ENCODE measurements at regions not wholly inside any gene's neighbourhood (a gene's known extent, or its start where the extent isn't known, plus 50 kb on each side); places are given as distances from the start of the nearest gene placed in this dataset.

DNA sequence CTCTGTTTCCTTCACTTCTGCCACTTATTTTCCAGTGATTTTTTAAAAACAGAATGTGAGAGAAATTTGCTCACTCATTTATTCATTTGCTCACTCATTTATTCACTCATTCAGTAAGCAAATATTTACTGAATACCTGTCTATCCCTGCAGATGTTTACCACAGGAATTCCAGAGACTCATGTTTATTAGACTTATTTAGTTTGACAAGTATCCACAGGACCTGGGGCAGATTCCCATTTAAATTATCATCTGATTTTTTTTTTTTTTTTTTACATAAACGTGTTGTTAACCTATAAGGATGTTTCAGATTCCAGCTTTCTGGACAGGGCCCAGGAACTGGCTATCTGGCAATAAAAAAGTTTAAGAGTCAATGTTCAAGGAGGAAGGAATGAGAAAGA lies 175.1 kb upstream of the ERBB4 start:
- Histone ChIP-seq H3K27me3 (no peaks in the 10 kb centered on the region), H3K9ac (no peak overlapping the region), H3K27ac (no peak overlapping the region), H4K20me1 (no peaks in the 10 kb centered on the region), H3K4me3 (no peak overlapping the region), H3K9me3 (no peaks in the 10 kb centered on the region), H3K4me2 (no peak overlapping the region), H3K36me3 (no peaks in the 10 kb centered on the region), H3K4me1 (no peaks in the 10 kb centered on the region)
- TF ChIP-seq Cebpa-rat (IDR thresholded peaks at IDR 0.05), result no peak

DNA sequence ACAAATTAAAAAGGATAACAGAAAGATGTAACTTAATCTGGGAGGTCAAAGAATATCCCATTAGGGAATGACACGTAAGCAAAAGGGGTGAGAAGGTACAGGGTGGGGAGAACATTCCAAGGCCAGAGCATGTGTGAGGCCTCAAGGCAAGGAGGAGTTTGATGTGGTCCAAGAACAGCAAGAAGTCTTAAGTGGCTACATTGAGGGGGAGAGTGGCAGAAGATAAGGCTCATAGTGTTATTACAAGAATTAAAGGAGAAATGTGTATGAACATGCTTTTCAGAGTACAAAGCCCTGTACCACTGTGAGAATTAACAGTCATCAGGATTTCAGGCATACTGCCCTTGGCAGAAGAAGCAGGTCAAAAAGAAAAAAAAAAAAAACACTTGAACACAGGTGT lies 174.4 kb upstream of the ERBB4 start:
- H3K27ac ChIP-seq, result no peak overlapping the region
- H3K4me3 ChIP-seq, result no peak overlapping the region
- no peaks in the 10 kb centered on the region for H3K27me3 ChIP-seq
- no peaks in the 10 kb centered on the region for H3K9me3 ChIP-seq
- H3K9ac ChIP-seq, result no peak overlapping the region
- no peak for TF ChIP-seq Cebpa-rat (IDR thresholded peaks at IDR 0.05)
- no peaks in the 10 kb centered on the region for H4K20me1 ChIP-seq
- H3K36me3 ChIP-seq, result no peaks in the 10 kb centered on the region
- H3K4me1 ChIP-seq, result no peaks in the 10 kb centered on the region
- no peak overlapping the region for H3K4me2 ChIP-seq

DNA sequence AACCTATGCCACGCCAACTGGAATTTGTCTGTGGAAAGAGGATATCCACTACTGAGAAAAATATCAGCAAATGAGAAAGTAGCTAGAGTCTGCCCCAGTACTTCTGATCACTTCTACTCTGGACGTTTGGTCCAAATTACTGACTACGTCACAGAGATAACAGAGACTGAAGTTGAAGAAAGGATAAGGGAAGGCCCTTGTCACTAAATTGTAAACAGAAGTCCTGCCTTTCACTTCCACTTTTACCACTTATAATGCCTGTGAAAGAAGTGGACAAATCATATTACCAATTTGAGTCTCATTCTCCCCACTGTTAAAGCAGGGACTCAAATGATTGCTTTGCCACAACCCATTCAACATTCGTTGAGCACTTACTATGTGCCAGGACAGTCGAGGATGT lies 173.9 kb upstream of the ERBB4 start:
- Histone ChIP-seq H3K4me1 (no peaks in the 10 kb centered on the region), H3K4me2 (no peak overlapping the region), H3K4me3 (no peak overlapping the region), H3K36me3 (no peaks in the 10 kb centered on the region), H4K20me1 (no peaks in the 10 kb centered on the region), H3K27me3 (no peaks in the 10 kb centered on the region), H3K27ac (no peak overlapping the region), H3K9me3 (no peaks in the 10 kb centered on the region), H3K9ac (no peak overlapping the region)
- TF ChIP-seq Cebpa-rat (IDR thresholded peaks at IDR 0.05), result no peak

DNA sequence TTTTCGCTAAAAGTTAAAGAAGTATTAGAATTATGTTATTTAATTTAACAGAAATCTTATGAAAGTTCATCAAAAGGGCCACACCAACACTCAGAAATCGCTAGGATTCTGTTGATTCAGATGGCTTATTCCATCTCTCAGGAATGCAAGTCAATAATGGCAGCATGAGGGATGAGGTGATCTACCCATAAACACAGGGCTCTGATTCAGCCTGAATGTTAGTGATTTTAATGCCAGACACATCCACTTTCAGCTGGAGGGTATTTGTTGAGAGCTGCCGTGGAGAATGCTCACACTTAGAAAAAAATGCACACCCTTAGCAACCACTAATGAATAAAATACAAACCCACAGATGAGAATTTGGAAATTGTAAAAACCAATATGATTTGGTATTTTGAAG lies 173.3 kb upstream of the ERBB4 start:
- H3K9ac ChIP-seq, result no peak overlapping the region
- no peaks in the 10 kb centered on the region for H3K4me1 ChIP-seq
- no peak overlapping the region for H3K4me2 ChIP-seq
- no peaks in the 10 kb centered on the region for H3K9me3 ChIP-seq
- H3K27ac ChIP-seq, result no peak overlapping the region
- H4K20me1 ChIP-seq, result no peaks in the 10 kb centered on the region
- no peaks in the 10 kb centered on the region for H3K27me3 ChIP-seq
- no peak overlapping the region for H3K4me3 ChIP-seq
- no peak for TF ChIP-seq Cebpa-rat (IDR thresholded peaks at IDR 0.05)
- no peaks in the 10 kb centered on the region for H3K36me3 ChIP-seq

DNA sequence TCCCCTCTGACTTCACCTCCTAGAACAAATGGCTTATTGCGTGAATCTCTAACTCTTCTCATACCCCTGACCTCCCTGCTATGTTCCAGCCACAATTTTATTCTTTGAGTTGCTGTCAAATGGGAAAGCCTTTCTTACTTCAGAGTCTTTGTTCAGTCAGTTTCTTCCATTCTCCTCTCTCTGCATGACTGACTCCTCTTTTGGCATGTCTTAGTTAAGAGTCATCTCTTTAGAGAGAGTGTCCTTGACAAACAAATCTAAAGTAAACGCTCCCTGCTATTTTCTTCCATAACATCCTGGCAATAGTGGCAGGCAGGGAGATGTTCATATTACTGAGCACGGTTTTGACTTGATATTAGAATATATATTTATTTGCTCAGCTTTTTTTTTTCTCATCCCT lies 170.7 kb upstream of the ERBB4 start:
- Histone ChIP-seq H4K20me1 (no peaks in the 10 kb centered on the region), H3K4me3 (no peak overlapping the region), H3K27me3 (no peaks in the 10 kb centered on the region), H3K4me2 (no peak overlapping the region), H3K9me3 (no peaks in the 10 kb centered on the region), H3K27ac (no peak overlapping the region), H3K4me1 (no peaks in the 10 kb centered on the region), H3K9ac (no peak overlapping the region), H3K36me3 (no peaks in the 10 kb centered on the region)
- no peak for TF ChIP-seq Cebpa-rat (IDR thresholded peaks at IDR 0.05)

DNA sequence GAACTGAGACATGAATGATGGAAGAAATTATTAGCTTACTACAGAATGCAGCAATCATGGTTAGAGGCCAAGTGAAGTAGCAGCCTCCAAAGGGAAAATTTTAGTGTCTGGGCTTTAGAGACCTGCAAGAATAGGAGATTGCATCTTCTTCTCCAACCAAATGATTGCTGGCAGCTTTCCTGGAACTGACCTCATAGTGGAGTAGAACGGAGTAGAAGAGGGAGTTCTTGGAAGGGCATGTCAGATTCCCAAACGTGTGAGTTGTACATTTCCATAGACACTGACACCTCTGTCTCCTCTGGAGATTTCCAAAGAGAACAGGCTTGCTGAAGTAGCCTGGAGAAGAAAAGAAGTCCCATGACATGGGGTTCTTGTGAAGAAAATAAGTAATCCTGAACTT lies 169.8 kb upstream of the ERBB4 start:
- Histone ChIP-seq H3K4me2 (no peak overlapping the region), H3K27me3 (no peaks in the 10 kb centered on the region), H3K36me3 (no peaks in the 10 kb centered on the region), H3K4me1 (no peaks in the 10 kb centered on the region), H3K27ac (no peak overlapping the region), H3K4me3 (no peak overlapping the region), H3K9ac (no peak overlapping the region), H3K9me3 (no peaks in the 10 kb centered on the region), H4K20me1 (no peaks in the 10 kb centered on the region)
- TF ChIP-seq Cebpa-rat (IDR thresholded peaks at IDR 0.05), result no peak

DNA sequence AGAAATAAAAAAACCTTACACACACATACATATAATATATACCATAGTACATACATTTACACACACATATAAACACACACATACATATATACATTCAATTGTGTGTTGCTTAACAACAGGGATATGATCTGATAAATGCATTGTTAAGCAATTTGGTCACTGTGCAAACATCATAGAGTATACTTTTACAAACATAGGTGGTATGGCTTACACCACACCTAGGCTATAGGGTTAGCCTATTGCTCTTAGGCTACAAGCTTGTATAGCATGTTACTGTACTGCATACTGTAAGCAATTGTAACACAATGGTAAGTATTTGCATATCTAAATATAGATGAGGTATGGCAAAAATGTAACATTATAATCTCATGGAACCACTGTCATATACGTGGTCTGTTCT lies 156.8 kb upstream of the ERBB4 start:
- no peak for TF ChIP-seq Cebpa-rat (IDR thresholded peaks at IDR 0.05)
- H3K4me3 ChIP-seq, result no peak overlapping the region
- H3K9ac ChIP-seq, result no peak overlapping the region
- no peaks in the 10 kb centered on the region for H3K4me1 ChIP-seq
- no peaks in the 10 kb centered on the region for H3K9me3 ChIP-seq
- no peaks in the 10 kb centered on the region for H3K27me3 ChIP-seq
- no peak overlapping the region for H3K27ac ChIP-seq
- H3K36me3 ChIP-seq, result no peaks in the 10 kb centered on the region
- H3K4me2 ChIP-seq, result no peak overlapping the region
- H4K20me1 ChIP-seq, result no peaks in the 10 kb centered on the region

DNA sequence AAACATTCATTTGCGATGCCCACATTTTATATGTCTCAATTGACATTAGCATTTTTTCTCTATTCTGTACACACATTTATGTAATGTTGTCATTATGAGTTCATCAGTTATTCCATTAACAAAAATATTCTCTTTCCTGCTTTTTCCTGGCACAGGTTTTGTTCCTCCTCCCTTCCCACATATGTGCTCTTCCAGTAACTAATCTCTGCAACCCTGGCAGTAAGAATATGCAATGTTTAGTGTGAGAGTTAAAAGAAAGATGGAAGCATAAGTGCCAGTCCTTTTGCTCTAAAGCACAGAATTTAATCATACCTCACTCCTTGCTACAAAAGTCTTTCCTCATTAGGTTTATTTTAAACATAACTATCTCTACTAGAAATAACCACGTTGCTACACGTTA lies 155.8 kb upstream of the ERBB4 start:
- Histone ChIP-seq H3K27ac (no peak overlapping the region), H3K4me2 (no peak overlapping the region), H3K36me3 (no peaks in the 10 kb centered on the region), H3K4me1 (no peaks in the 10 kb centered on the region), H4K20me1 (no peaks in the 10 kb centered on the region), H3K4me3 (no peak overlapping the region), H3K9ac (no peak overlapping the region), H3K9me3 (no peaks in the 10 kb centered on the region), H3K27me3 (no peaks in the 10 kb centered on the region)
- no peak for TF ChIP-seq Cebpa-rat (IDR thresholded peaks at IDR 0.05)

DNA sequence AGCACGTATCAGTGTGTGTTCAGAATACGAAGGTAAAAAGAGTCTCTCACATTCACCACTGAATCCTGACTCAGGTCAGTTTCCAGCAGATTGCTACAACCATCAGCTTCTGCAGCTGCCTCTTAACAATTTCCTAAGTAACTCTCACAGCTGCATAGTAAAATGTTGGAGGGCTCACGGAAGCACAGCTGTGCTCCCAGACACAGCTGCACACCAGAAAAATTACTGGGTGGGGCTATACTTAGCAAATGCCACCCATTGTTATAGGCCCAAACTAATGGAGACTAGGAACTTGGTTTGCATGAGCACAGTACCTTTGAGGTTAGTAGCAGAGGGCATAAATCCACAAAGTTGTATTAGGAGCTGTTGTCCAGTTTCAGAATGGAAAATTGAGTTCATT lies 153.9 kb upstream of the ERBB4 start:
- Histone ChIP-seq H3K36me3 (no peaks in the 10 kb centered on the region), H3K27me3 (no peaks in the 10 kb centered on the region), H3K9me3 (no peaks in the 10 kb centered on the region), H3K27ac (no peak overlapping the region), H3K4me2 (no peak overlapping the region), H3K4me1 (no peaks in the 10 kb centered on the region), H3K4me3 (no peak overlapping the region), H3K9ac (no peak overlapping the region), H4K20me1 (no peaks in the 10 kb centered on the region)
- TF ChIP-seq Cebpa-rat (IDR thresholded peaks at IDR 0.05), result no peak

DNA sequence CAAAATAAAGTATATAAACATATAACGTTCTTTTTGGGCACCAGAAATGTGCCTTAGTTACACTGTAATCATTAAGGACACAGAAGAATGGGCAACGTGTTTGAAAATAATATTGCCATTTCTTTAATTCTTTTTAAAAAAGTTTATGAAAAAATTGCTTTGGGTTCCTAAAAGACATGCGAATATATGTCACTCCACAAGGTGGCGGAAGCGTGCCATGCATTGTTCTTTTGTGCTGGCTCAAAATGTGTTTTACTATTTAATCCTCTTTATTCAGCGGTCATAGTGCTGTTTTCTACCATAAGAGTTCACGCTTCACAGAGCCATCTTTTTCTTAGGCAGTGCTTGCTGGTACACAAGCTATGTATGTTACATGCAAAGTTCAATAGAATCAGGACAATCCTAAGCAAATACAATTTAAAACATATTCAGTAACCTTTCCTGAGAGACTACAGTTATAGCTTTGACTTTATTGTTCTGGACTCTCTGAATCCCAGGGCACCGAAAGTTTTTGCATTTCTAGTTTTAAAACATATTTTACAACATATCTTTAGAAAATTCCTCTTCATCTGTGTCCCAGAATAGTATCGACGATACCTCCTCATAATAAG lies 147.8 kb upstream of the ERBB4 start:
- Histone ChIP-seq H4K20me1 (no peaks in the 10 kb centered on the region), H3K27me3 (no peaks in the 10 kb centered on the region), H3K27ac (no peak overlapping the region), H3K4me2 (no peak overlapping the region), H3K9me3 (no peaks in the 10 kb centered on the region), H3K9ac (no peak overlapping the region), H3K4me1 (no peaks in the 10 kb centered on the region), H3K4me3 (no peak overlapping the region), H3K36me3 (no peaks in the 10 kb centered on the region)
- TF ChIP-seq Cebpa-rat (IDR thresholded peaks at IDR 0.05), result no peak
